Activated CD8-positive, alpha-beta T cell treated with anti-CD3 and anti-CD28 coated beads for 36 hours (primary cell): ENCODE measurements at regions not wholly inside any gene's neighbourhood (a gene's known extent, or its start where the extent isn't known, plus 50 kb on each side); places are given as distances from the start of the nearest gene placed in this dataset.

Experiments used
- ATAC-seq: fragments of 200-7000 bp; cut with Tn5 transposase; one replicate; pipeline ENCODE4 v1.10.0; 2021; ENCODE audit warnings: mild to moderate bottlenecking, moderate library complexity
- CTCF ChIA-PET: fragments of 350-600 bp; sonication (Branson Sonifier 250); formaldehyde crosslinking; loops from one replicate; lab custom pipeline; 2021; ENCODE audit warnings: antibody characterized with exemption; lab: Charles Lee
- POLR2A ChIA-PET: fragments of 350-600 bp; sonication (Branson Sonifier 250); formaldehyde crosslinking; loops from one replicate; lab custom pipeline; 2021; ENCODE audit warnings: antibody characterized with exemption; lab: Charles Lee
- DNase-seq: peaks from one replicate; pipeline ENCODE4 v3.0.0-alpha.2; 2020
- H3K27ac Mint-ChIP-seq: one replicate; pipeline ENCODE4 v1.8.0; 2021; ENCODE audit warnings: mild to moderate bottlenecking, mixed read lengths
- H3K27me3 Mint-ChIP-seq: one replicate; pipeline ENCODE4 v1.8.0; 2021; ENCODE audit warnings: mixed read lengths
- H3K36me3 Mint-ChIP-seq: one replicate; pipeline ENCODE4 v1.8.0; 2021; ENCODE audit warnings: low read depth, mixed read lengths
- H3K4me1 Mint-ChIP-seq: one replicate; pipeline ENCODE4 v1.8.0; 2021; ENCODE audit warnings: low read depth, mixed read lengths
- H3K4me3 Mint-ChIP-seq: one replicate; pipeline ENCODE4 v1.8.0; 2021; ENCODE audit warnings: mild to moderate bottlenecking, moderate library complexity, mixed read lengths
- H3K9me3 Mint-ChIP-seq: one replicate; pipeline ENCODE4 v1.8.0; 2021; ENCODE audit warnings: mixed read lengths
- intact Hi-C: fragments of 100-400 bp; cut with micrococcal nuclease; formaldehyde crosslinking; loops from one replicate; pipeline ENCODE4 v1.10.0; 2022
- TF ChIP-seq, protein P1 (sequence below): fragments of 200-600 bp; IDR thresholded peaks from one replicate; pipeline ENCODE4 v1.8.0; 2022; ENCODE audit warnings: antibody characterized with exemption, mild to moderate bottlenecking

DNA sequence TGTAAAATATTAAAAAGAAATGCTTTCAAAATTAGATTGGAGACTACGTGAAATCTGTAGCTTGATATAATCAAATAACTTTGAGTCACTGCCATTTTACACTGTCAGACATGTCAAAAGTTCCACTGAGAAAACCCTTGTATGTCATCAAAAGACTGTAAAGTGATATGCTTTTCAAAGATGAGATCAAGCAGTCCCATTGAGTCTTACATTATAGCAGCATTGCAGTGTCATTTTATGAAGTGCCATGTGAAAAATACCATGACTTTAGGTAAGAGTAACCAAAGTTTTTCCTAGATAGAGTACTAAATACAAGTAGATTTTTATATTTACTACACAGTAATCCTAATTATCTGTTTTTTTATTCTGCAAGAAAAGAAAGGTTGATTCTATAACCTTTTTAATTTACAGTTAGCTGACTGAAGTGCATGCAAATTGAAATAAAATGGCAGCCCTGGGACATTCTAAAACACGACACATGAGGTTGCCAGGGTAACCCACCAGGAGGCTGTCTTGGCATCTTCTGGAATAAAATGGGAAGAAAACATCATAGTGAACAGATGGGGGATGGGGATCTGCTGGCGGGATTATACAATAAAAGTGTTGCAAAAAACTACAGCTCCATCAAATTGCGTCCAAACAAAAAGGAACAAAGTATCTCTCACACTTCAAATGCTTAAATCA lies 91.3 kb upstream of the TMEM106B start:
- DNase-seq (no peak), ATAC-seq (no peak)
- Mint-ChIP-seq H3K27me3 (peaks cover 9% of the 10 kb centered on the region), H3K4me1 (no peaks in the 10 kb centered on the region), H3K4me3 (no peak overlapping the region), H3K36me3 (no peaks in the 10 kb centered on the region), H3K27ac (no peak overlapping the region), H3K9me3 (no peaks in the 10 kb centered on the region)
- TF ChIP-seq, protein P1, sequence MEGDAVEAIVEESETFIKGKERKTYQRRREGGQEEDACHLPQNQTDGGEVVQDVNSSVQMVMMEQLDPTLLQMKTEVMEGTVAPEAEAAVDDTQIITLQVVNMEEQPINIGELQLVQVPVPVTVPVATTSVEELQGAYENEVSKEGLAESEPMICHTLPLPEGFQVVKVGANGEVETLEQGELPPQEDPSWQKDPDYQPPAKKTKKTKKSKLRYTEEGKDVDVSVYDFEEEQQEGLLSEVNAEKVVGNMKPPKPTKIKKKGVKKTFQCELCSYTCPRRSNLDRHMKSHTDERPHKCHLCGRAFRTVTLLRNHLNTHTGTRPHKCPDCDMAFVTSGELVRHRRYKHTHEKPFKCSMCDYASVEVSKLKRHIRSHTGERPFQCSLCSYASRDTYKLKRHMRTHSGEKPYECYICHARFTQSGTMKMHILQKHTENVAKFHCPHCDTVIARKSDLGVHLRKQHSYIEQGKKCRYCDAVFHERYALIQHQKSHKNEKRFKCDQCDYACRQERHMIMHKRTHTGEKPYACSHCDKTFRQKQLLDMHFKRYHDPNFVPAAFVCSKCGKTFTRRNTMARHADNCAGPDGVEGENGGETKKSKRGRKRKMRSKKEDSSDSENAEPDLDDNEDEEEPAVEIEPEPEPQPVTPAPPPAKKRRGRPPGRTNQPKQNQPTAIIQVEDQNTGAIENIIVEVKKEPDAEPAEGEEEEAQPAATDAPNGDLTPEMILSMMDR: no peak
- CTCF ChIA-PET: interaction anchor here (0.6 to 1.5 kb wide), 2 partner anchors 10 to 200 kb away, joined by 3 to 5 read pairs; no protein-coding TSS in a partner anchor
- POLR2A ChIA-PET: no interaction called here
- intact Hi-C loops: no loop called here

DNA sequence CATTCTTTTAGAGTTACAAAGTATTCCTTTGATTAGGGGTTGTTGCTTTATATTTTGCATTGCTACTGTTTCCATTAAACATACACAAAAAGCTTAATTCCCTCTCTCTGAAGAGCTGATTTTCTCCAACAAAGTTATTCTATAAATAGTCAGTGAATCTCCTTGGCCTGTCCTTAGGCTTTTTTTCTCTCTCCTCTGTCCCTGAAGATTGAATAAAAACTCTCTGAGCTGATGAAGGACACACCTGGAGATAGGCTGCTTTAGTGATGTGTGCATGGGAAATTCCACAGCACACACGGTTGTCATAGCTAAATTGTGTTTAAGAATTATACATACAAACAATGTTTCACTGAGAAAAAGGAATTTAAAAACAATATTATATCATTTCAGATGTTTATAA lies 90.5 kb upstream of the TMEM106B start:
- H3K9me3 Mint-ChIP-seq: no peaks in the 10 kb centered on the region
- CTCF ChIA-PET: no interaction called here
- TF ChIP-seq, protein P1: no peak
- no peak for ATAC-seq
- no peak overlapping the region for H3K4me3 Mint-ChIP-seq
- POLR2A ChIA-PET: no interaction called here
- H3K27ac Mint-ChIP-seq: no peak overlapping the region
- intact Hi-C loops: no loop called here
- no peaks in the 10 kb centered on the region for H3K4me1 Mint-ChIP-seq
- H3K36me3 Mint-ChIP-seq: no peaks in the 10 kb centered on the region
- peaks cover 10% of the 10 kb centered on the region for H3K27me3 Mint-ChIP-seq
- DNase-seq: no peak

DNA sequence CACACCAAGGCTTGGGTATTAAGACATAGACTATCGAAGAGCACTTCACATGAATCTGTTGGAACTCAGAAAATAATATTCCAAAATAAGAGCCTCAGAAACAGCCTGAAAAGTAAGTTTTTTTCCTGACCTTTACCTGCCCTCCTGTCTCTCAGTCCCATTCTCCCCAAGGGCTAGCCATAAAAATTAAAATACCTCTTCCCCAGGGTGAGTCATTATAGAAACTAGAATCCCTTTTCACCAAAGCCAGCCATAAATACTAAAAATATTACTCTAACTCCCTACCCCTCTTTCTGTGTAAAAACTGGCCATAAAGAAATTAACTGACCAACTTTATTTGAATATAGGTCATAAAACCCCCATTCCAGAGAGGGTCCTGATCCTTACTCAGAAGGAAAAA lies 87.9 kb upstream of the TMEM106B start:
- intact Hi-C loops: no loop called here
- DNase-seq: no peak
- no peaks in the 10 kb centered on the region for H3K4me1 Mint-ChIP-seq
- no peaks in the 10 kb centered on the region for H3K36me3 Mint-ChIP-seq
- no peak overlapping the region for H3K4me3 Mint-ChIP-seq
- no peak overlapping the region for H3K27ac Mint-ChIP-seq
- ChIA-PET POLR2A (no interaction called here), CTCF (no interaction called here)
- peaks cover 7% of the 10 kb centered on the region for H3K27me3 Mint-ChIP-seq
- TF ChIP-seq, protein P1: no peak
- no peaks in the 10 kb centered on the region for H3K9me3 Mint-ChIP-seq
- no peak for ATAC-seq

DNA sequence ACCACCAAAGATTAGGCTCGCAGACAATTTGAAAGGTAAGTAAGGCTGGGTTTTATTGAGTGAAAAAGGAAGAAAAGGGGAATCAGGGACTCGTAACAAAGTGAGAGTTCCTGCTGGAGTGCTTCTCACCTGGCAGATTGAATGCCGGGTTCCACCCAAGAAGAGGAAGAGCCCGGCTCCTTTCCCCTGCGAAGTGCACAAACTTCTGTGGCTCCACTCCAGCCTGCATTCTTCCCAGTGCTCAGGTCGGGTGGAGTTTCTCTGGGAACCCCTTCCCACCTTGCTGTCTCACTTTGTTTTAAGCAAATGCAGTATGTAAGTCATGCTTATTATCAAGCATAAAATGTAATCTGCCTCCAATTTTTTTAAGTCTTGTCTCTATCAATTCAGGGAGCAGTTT lies 87.1 kb upstream of the TMEM106B start:
- H3K27ac Mint-ChIP-seq: no peak overlapping the region
- H3K27me3 Mint-ChIP-seq: peaks cover 7% of the 10 kb centered on the region
- TF ChIP-seq, protein P1: no peak
- ChIA-PET CTCF (no interaction called here), POLR2A (no interaction called here)
- no peaks in the 10 kb centered on the region for H3K4me1 Mint-ChIP-seq
- no peaks in the 10 kb centered on the region for H3K9me3 Mint-ChIP-seq
- no peak for DNase-seq
- intact Hi-C loops: no loop called here
- no peaks in the 10 kb centered on the region for H3K36me3 Mint-ChIP-seq
- no peak overlapping the region for H3K4me3 Mint-ChIP-seq
- no peak for ATAC-seq

DNA sequence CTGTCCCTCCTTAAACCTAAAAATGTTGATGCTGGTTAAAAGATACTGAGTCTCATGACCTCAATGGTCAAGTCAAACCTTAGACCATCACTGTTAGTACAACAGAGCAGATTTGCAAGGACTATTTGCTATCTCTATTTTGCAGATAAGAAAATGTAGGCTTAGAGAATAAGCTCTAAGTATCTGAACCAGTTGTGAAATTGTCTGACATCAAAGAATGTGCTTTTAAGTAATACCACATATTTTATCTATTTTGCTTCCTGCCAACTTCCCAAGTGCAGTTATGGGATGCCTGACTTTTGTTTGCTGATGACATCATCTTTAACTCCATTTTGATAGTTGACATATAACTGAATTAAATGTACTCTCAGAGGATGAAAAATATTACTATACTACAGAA lies 83.6 kb upstream of the TMEM106B start:
- Mint-ChIP-seq H3K36me3 (no peaks in the 10 kb centered on the region), H3K4me1 (peaks cover 11% of the 10 kb centered on the region), H3K27ac (no peak overlapping the region), H3K9me3 (no peaks in the 10 kb centered on the region), H3K4me3 (no peak overlapping the region), H3K27me3 (peaks cover 7% of the 10 kb centered on the region)
- no peak for ATAC-seq
- POLR2A ChIA-PET: no interaction called here
- TF ChIP-seq, protein P1: no peak
- CTCF ChIA-PET: no interaction called here
- DNase-seq: no peak
- intact Hi-C loops: no loop called here
